Mammary epithelial cell (primary cell): ENCODE measurements at regions not wholly inside any gene's neighbourhood (a gene's known extent, or its start where the extent isn't known, plus 50 kb on each side); places are given as distances from the start of the nearest gene placed in this dataset.

Experiments used
- CTCF ChIP-seq, 2 donors: IDR thresholded peaks in 1 of 2; conservative IDR thresholded peaks in 1 of 2; 2 replicates each; pipeline ENCODE4 v1.5.1; 2011 to 2012; ENCODE audit warnings: inconsistent platforms in 2 of 2, low read length in 2 of 2, mild to moderate bottlenecking in 2 of 2, control low read depth in 1 of 2, low read depth in 1 of 2; ENCODE audit not compliant: insufficient read depth in 1 of 2; ENCODE audit errors: extremely low read depth in 1 of 2
- EZH2 ChIP-seq: IDR thresholded peaks from 2 replicates; pipeline ENCODE4 v1.6.1; 2012; ENCODE audit warnings: low read length, inconsistent platforms, borderline replicate concordance

GRCh38 chr12:108008163-108008905 is 120.8 kb upstream of the WSCD2 start:
- TF ChIP-seq CTCF (conservative IDR thresholded peaks at IDR 0.05 in 1 of 2, IDR thresholded peaks at IDR 0.05 in 1 of 2; ENCODE audit: extremely low read depth in 1 of 2, insufficient read depth in 1 of 2, low read depth in 1 of 2, low read length in 2 of 2) (no peak), EZH2 (no peak)
